OCI-LY7 (cell line): ENCODE measurements at regions not wholly inside any gene's neighbourhood (a gene's known extent, or its start where the extent isn't known, plus 50 kb on each side); places are given as distances from the start of the nearest gene placed in this dataset.

Source experiments
- BruUV-seq: library from RNA; stranded (reverse); fragments of 400-500 nt; replicated peaks from 2 replicates; lab custom pipeline; 2021; lab: Mats Ljungman, UMichigan
- CTCF ChIA-PET: fragments of 300-600 bp; sonication (Branson Sonifier 250); formaldehyde crosslinking; loops from one replicate; lab custom pipeline; 2022; ENCODE audit warnings: antibody characterized with exemption; ENCODE audit not compliant: unreplicated experiment; lab: Charles Lee
- POLR2A ChIA-PET: fragments of 300-600 bp; sonication (Branson Sonifier 250); formaldehyde crosslinking; loops from one replicate; lab custom pipeline; 2022; ENCODE audit warnings: antibody characterized with exemption; lab: Charles Lee
- DNase-seq: peaks from one replicate; pipeline ENCODE4 v3.0.0-alpha.2; 2015; ENCODE audit warnings: low spot score
- H2AFZ ChIP-seq: fragments of 200-600 bp; sonication (generic), shearing (Covaris generic); 2 replicates; pipeline ENCODE4 v1.6.1; 2014; ENCODE audit warnings: mild to moderate bottlenecking, antibody characterized with exemption, low read length, moderate library complexity
- H3K27ac ChIP-seq: fragments of 200-600 bp; sonication (generic); 2 replicates; pipeline ENCODE4 v1.5.1; 2014; ENCODE audit warnings: mixed run types, low read depth, mild to moderate bottlenecking, moderate library complexity, low read length, inconsistent platforms; ENCODE audit not compliant: poor library complexity, severe bottlenecking
- H3K36me3 ChIP-seq: fragments of 200-600 bp; sonication (generic); 2 replicates; pipeline ENCODE4 v1.6.1; 2014; ENCODE audit warnings: mild to moderate bottlenecking, antibody characterized with exemption, low read length, moderate library complexity, mixed read lengths; ENCODE audit not compliant: insufficient read depth
- H3K4me1 ChIP-seq: fragments of 200-600 bp; sonication (generic); 2 replicates; pipeline ENCODE4 v1.5.1; 2014; ENCODE audit warnings: mild to moderate bottlenecking, low read length; ENCODE audit not compliant: insufficient read depth, poor library complexity, severe bottlenecking
- H3K4me2 ChIP-seq: fragments of 200-600 bp; sonication (generic); 2 replicates; pipeline ENCODE4 v1.6.1; 2014; ENCODE audit warnings: mild to moderate bottlenecking, low read length
- H3K4me3 ChIP-seq: fragments of 200-600 bp; sonication (generic); 2 replicates; pipeline ENCODE4 v1.5.1; 2014; ENCODE audit warnings: mild to moderate bottlenecking, low read depth, low read length; ENCODE audit not compliant: poor library complexity, severe bottlenecking
- H3K79me2 ChIP-seq: fragments of 200-600 bp; sonication (generic); 2 replicates; pipeline ENCODE4 v1.6.1; 2016; ENCODE audit warnings: low read depth, mild to moderate bottlenecking, low read length, moderate library complexity, mixed read lengths; ENCODE audit not compliant: insufficient read depth
- H3K9me2 ChIP-seq: fragments of 200-600 bp; sonication (generic); 2 replicates; pipeline ENCODE4 v1.6.1; 2016; ENCODE audit warnings: mild to moderate bottlenecking, low read length, mixed read lengths; ENCODE audit not compliant: insufficient read depth
- H3K9me3 ChIP-seq: fragments of 200-600 bp; sonication (generic); 2 replicates; pipeline ENCODE4 v1.6.1; 2014; ENCODE audit warnings: mild to moderate bottlenecking, mixed run types, low read length, mixed read lengths
- H4K20me1 ChIP-seq: fragments of 200-600 bp; sonication (generic); 2 replicates; pipeline ENCODE4 v1.6.1; 2014; ENCODE audit warnings: mild to moderate bottlenecking, antibody characterized with exemption, low read length, moderate library complexity, mixed read lengths; ENCODE audit not compliant: insufficient read depth
- CTCF ChIP-seq: fragments of 200-600 bp; sonication (generic); conservative IDR thresholded peaks from 2 replicates; pipeline ENCODE4 v1.5.1; 2014; ENCODE audit warnings: mild to moderate bottlenecking, antibody characterized with exemption, low read length, moderate library complexity, mixed read lengths
- EZH2phosphoT487 ChIP-seq: fragments of 200-600 bp; sonication (generic); IDR thresholded peaks from 2 replicates; pipeline ENCODE4 v1.6.1; 2018; ENCODE audit warnings: low read depth, borderline replicate concordance, mild to moderate bottlenecking, mixed run types, antibody characterized with exemption, low read length, moderate library complexity, mixed read lengths
- intact Hi-C: fragments of 100-400 bp; cut with micrococcal nuclease; formaldehyde crosslinking; loops from one replicate; pipeline ENCODE4 v1.10.0; 2022; ENCODE audit not compliant: unreplicated experiment

DNA sequence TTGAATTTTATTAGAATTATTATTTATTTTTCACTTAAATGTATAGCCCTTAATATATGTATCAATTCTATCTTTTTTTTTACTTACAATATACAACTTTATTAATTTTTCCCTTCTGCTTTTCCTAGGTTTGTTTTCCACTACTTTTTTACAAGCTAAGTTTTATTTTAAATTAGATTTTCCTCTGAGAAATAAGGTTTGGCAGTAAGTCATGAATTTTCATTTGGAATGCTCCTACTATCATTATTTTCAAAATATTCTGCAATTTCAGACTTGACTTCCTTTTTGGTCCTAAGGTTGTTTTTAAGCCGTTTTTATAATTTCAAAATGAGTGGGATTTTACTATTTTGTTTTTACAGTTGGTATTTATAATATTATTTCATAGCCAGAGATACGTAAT is 222.8 kb upstream of the PIEZO2 start:
- no peaks in the 10 kb centered on the region for H3K4me1 ChIP-seq
- no peaks in the 10 kb centered on the region for H3K9me2 ChIP-seq
- intact Hi-C loops = no loop called here
- no peak overlapping the region for H3K4me2 ChIP-seq
- no peaks in the 10 kb centered on the region for H3K36me3 ChIP-seq
- no peaks in the 10 kb centered on the region for H3K79me2 ChIP-seq
- no peaks in the 10 kb centered on the region for H3K9me3 ChIP-seq
- no TSS peak for BruUV-seq
- H2AFZ ChIP-seq = no peak overlapping the region
- no peaks in the 10 kb centered on the region for H4K20me1 ChIP-seq
- no peak for TF ChIP-seq CTCF
- no peak for TF ChIP-seq EZH2phosphoT487
- CTCF ChIA-PET = no interaction called here
- H3K4me3 ChIP-seq = no peak overlapping the region
- POLR2A ChIA-PET = no interaction called here
- no peak overlapping the region for H3K27ac ChIP-seq
- no peak for DNase-seq

GRCh38 chr18:11369556-11369955 is 220.2 kb upstream of the PIEZO2 start:
- H2AFZ ChIP-seq = no peak overlapping the region
- H3K9me3 ChIP-seq = no peaks in the 10 kb centered on the region
- no peaks in the 10 kb centered on the region for H3K36me3 ChIP-seq
- no TSS peak for BruUV-seq
- ChIA-PET CTCF (no interaction called here), POLR2A (no interaction called here)
- no peaks in the 10 kb centered on the region for H3K4me1 ChIP-seq
- no peak overlapping the region for H3K27ac ChIP-seq
- no peak overlapping the region for H3K4me2 ChIP-seq
- H3K79me2 ChIP-seq = no peaks in the 10 kb centered on the region
- no peak overlapping the region for H3K4me3 ChIP-seq
- no peak for DNase-seq
- intact Hi-C loops = no loop called here
- H3K9me2 ChIP-seq = no peaks in the 10 kb centered on the region
- no peak for TF ChIP-seq EZH2phosphoT487
- no peak for TF ChIP-seq CTCF
- H4K20me1 ChIP-seq = no peaks in the 10 kb centered on the region

GRCh38 chr18:11368020-11368419 is 218.7 kb upstream of the PIEZO2 start:
- H3K27ac ChIP-seq = no peak overlapping the region
- CTCF ChIA-PET = no interaction called here
- no TSS peak for BruUV-seq
- H3K4me1 ChIP-seq = no peaks in the 10 kb centered on the region
- H3K4me3 ChIP-seq = no peak overlapping the region
- no peak for DNase-seq
- no peak for TF ChIP-seq CTCF
- no peak for TF ChIP-seq EZH2phosphoT487
- no peaks in the 10 kb centered on the region for H4K20me1 ChIP-seq
- intact Hi-C loops = no loop called here
- H3K36me3 ChIP-seq = no peaks in the 10 kb centered on the region
- no peaks in the 10 kb centered on the region for H3K79me2 ChIP-seq
- H3K9me3 ChIP-seq = no peaks in the 10 kb centered on the region
- no peak overlapping the region for H2AFZ ChIP-seq
- H3K9me2 ChIP-seq = no peaks in the 10 kb centered on the region
- no peak overlapping the region for H3K4me2 ChIP-seq
- POLR2A ChIA-PET = interaction anchor here (1.1 kb wide), 1 partner anchor 12 kb away, joined by 3 read pairs; no protein-coding TSS in a partner anchor
